PC-3 (cell line): ENCODE measurements at regions not wholly inside any gene's neighbourhood (a gene's known extent, or its start where the extent isn't known, plus 50 kb on each side); places are given as distances from the start of the nearest gene placed in this dataset.

ENCODE experiments used
- ATAC-seq: fragments of 200-7000 bp; cut with Tn5 transposase; 2 replicates; pipeline ENCODE4 v1.9.1; 2020; ENCODE audit warnings: mild to moderate bottlenecking, moderate library complexity
- BruUV-seq: library from RNA; stranded (reverse); fragments of 400-500 nt; replicated peaks from 2 replicates; lab custom pipeline; 2021; lab: Mats Ljungman, UMichigan
- CTCF ChIA-PET: fragments of 300-600 bp; sonication (Branson Sonifier 250); formaldehyde crosslinking; loops from one replicate; lab custom pipeline; 2022; ENCODE audit warnings: antibody characterized with exemption; lab: Charles Lee
- POLR2A ChIA-PET: fragments of 300-600 bp; sonication (Branson Sonifier 250); formaldehyde crosslinking; loops from one replicate; lab custom pipeline; 2022; ENCODE audit warnings: antibody characterized with exemption; ENCODE audit not compliant: unreplicated experiment; lab: Charles Lee
- DNase-seq: peaks from one replicate; pipeline ENCODE4 v3.0.0-alpha.2; 2015
- H2AFZ ChIP-seq: fragments of 300-600 bp; sonication (generic); 2 replicates; pipeline ENCODE4 v1.6.0; 2016; ENCODE audit warnings: antibody characterized with exemption, low read length
- H3F3A ChIP-seq: fragments of 300-600 bp; sonication (generic); one replicate; pipeline ENCODE4 v1.6.0; 2017; ENCODE audit warnings: antibody characterized with exemption, low read length, control low read depth, mild to moderate bottlenecking; ENCODE audit not compliant: unreplicated experiment
- H3K27ac ChIP-seq: fragments of 300-600 bp; sonication (generic); 2 replicates; pipeline ENCODE4 v1.5.1; 2016; ENCODE audit warnings: mild to moderate bottlenecking, low read length
- H3K27me3 ChIP-seq: fragments of 300-600 bp; sonication (generic); 2 replicates; pipeline ENCODE4 v1.6.1; 2016; ENCODE audit warnings: low read length, mixed read lengths
- H3K36me3 ChIP-seq: fragments of 300-600 bp; sonication (generic); 2 replicates; pipeline ENCODE4 v1.6.1; 2016; ENCODE audit warnings: low read depth, mixed run types, low read length, mixed read lengths
- H3K4me1 ChIP-seq: fragments of 300-600 bp; sonication (generic); 2 replicates; pipeline ENCODE4 v1.5.1; 2016; ENCODE audit warnings: low read length; ENCODE audit not compliant: insufficient read depth
- H3K4me2 ChIP-seq: fragments of 300-600 bp; sonication (generic); 2 replicates; pipeline ENCODE4 v1.6.0; 2016; ENCODE audit warnings: low read length
- H3K4me3 ChIP-seq: fragments of 300-600 bp; sonication (generic); 2 replicates; pipeline ENCODE4 v1.5.1; 2016; ENCODE audit warnings: mild to moderate bottlenecking, low read length, mixed read lengths
- H3K79me2 ChIP-seq: fragments of 300-600 bp; sonication (generic); 2 replicates; pipeline ENCODE4 v1.6.1; 2017; ENCODE audit warnings: low read length, mixed read lengths
- H3K9ac ChIP-seq: fragments of 300-600 bp; sonication (generic); 2 replicates; pipeline ENCODE4 v1.6.0; 2016; ENCODE audit warnings: mild to moderate bottlenecking, low read length
- H3K9me2 ChIP-seq: fragments of 300-600 bp; sonication (generic); replicated peaks from 2 replicates; pipeline ENCODE4 v1.6.1; 2016; ENCODE audit warnings: mixed run types, low read length, mixed read lengths
- H3K9me3 ChIP-seq: fragments of 300-600 bp; sonication (generic); 2 replicates; pipeline ENCODE4 v1.6.1; 2016; ENCODE audit warnings: low read length, mixed read lengths
- H4K20me1 ChIP-seq: fragments of 300-600 bp; sonication (generic); 2 replicates; pipeline ENCODE4 v1.6.1; 2016; ENCODE audit warnings: low read length, mixed read lengths
- EZH2 ChIP-seq: fragments of 300-600 bp; sonication (generic); IDR thresholded peaks from one replicate; pipeline ENCODE4 v1.6.1; 2017; ENCODE audit warnings: antibody characterized with exemption, mild to moderate bottlenecking, low read length; ENCODE audit not compliant: unreplicated experiment
- EZH2phosphoT487 ChIP-seq: fragments of 300-600 bp; sonication (generic); IDR thresholded peaks from 2 replicates; pipeline ENCODE4 v1.6.1; 2018; ENCODE audit warnings: mild to moderate bottlenecking, antibody characterized with exemption, low read length, borderline replicate concordance
- intact Hi-C: fragments of 100-400 bp; cut with micrococcal nuclease; formaldehyde crosslinking; loops from 2 replicates; pipeline ENCODE4 v1.9.0; 2023
- TF ChIP-seq, protein P1 (sequence below): fragments of 300-600 bp; sonication (generic); conservative IDR thresholded peaks from 2 replicates; pipeline ENCODE4 v1.5.1; 2017; ENCODE audit warnings: antibody characterized with exemption, low read depth, mild to moderate bottlenecking, low read length

DNA sequence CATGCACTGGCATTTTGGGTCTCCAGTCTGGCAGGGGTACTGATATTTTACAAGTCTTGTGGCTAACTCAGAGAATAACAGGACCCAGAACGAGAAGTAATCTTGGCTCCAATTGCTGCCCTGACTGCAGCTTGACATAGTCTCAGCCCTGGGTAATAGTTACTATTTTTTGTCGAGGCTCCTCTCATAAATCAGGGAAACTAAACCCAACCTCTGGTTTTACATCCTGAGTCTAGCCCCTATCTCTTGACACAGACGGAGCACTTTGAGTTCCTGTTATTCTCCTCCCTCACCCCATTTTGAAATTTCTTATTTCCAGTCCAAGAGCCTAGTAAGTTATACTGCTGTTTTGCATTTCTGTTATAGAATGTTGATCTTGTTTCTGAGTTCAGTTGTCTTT is 276.1 kb upstream of the GOLIM4 start:
- H3K4me3 ChIP-seq = no peak overlapping the region
- no TSS peak for BruUV-seq
- no peak overlapping the region for H2AFZ ChIP-seq
- ATAC-seq (no peak), DNase-seq (no peak)
- H3K27ac ChIP-seq = no peak overlapping the region
- no peaks in the 10 kb centered on the region for H4K20me1 ChIP-seq
- no peaks in the 10 kb centered on the region for H3K79me2 ChIP-seq
- CTCF ChIA-PET = no interaction called here
- POLR2A ChIA-PET = interaction anchor here (0.6 kb wide), 1 partner anchor 70 kb away, joined by 3 read pairs; no protein-coding TSS in a partner anchor
- no peak for TF ChIP-seq EZH2phosphoT487
- H3F3A ChIP-seq = no peaks in the 10 kb centered on the region
- no peaks in the 10 kb centered on the region for H3K4me1 ChIP-seq
- H3K36me3 ChIP-seq = no peaks in the 10 kb centered on the region
- H3K9me2 ChIP-seq = no peaks in the 10 kb centered on the region
- H3K9ac ChIP-seq = no peak overlapping the region
- H3K4me2 ChIP-seq = no peak overlapping the region
- no peaks in the 10 kb centered on the region for H3K27me3 ChIP-seq
- H3K9me3 ChIP-seq = no peaks in the 10 kb centered on the region
- intact Hi-C loops = no loop called here

DNA sequence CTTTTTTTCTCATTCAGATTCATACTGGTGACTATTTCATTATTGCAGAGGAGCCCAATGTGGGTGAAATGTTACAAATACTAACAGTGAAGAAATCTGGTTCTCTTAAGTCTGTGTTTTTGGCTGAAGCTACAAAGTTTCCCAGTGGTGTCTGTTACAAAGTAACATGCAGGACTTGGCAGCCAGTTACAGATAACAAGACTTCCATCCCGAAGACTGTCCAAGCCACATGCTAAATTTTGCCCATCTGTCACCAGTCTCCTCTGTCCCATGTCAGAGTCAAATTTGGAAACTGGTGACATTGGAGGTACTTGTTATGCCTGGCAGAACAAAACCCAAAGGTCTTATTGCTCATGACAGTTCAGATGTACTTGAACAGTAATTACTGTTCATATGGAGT is 269.2 kb upstream of the GOLIM4 start:
- no peaks in the 10 kb centered on the region for H3K36me3 ChIP-seq
- no peaks in the 10 kb centered on the region for H3K9me3 ChIP-seq
- no peak overlapping the region for H3K4me2 ChIP-seq
- H4K20me1 ChIP-seq = no peaks in the 10 kb centered on the region
- no peaks in the 10 kb centered on the region for H3K27me3 ChIP-seq
- DNase-seq (no peak), ATAC-seq (no peak)
- H2AFZ ChIP-seq = no peak overlapping the region
- H3K27ac ChIP-seq = no peak overlapping the region
- BruUV-seq = no TSS peak
- CTCF ChIA-PET = interaction anchor here (0.6 kb wide), 1 partner anchor 43 kb away, joined by 4 read pairs; no protein-coding TSS in a partner anchor
- H3K79me2 ChIP-seq = no peaks in the 10 kb centered on the region
- no peak for TF ChIP-seq EZH2
- H3K9ac ChIP-seq = no peak overlapping the region
- H3K4me3 ChIP-seq = no peak overlapping the region
- no peaks in the 10 kb centered on the region; the same call in 1 of the 2 replicates for H3K4me1 ChIP-seq
- intact Hi-C loops = no loop called here
- no peaks in the 10 kb centered on the region for H3K9me2 ChIP-seq
- POLR2A ChIA-PET = no interaction called here
- no peaks in the 10 kb centered on the region for H3F3A ChIP-seq

DNA sequence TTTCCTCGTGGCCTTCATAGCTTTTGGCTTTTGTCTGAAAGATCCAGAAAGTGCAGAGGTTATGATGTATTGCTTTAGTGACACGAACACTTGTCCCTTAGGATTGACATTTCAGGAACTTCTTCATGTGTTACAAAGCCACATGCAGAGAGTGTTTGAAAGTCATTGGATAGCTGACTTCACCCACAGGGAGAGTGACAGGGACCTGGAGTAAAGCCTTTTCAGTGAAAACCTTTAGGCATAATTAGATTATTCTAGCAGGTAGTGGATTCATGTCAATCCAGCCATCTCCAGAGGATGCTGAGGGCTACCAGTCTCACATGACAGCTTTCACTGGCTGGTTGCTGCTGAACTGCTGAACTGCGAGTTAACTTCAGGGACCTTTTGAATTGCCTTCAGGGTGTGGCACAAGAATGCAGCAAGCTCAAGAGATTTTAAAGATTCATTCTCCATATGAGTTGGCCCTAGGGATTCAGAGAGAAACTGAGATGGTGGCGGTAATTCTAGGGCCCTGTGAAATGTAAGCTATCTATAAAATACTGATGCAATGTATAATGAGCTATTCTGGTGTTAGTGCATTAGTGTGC is 267.0 kb upstream of the GOLIM4 start:
- ATAC-seq = no peak
- no peaks in the 10 kb centered on the region; the same call in 1 of the 2 replicates for H3K4me1 ChIP-seq
- POLR2A ChIA-PET = no interaction called here

More for the DNA sequence above, 267.0 kb upstream of the GOLIM4 start:
- H3K9me3 ChIP-seq = no peaks in the 10 kb centered on the region
- DNase-seq = no peak
- intact Hi-C loops = no loop called here
- CTCF ChIA-PET = no interaction called here
- no peak overlapping the region for H2AFZ ChIP-seq
- H3K4me2 ChIP-seq = no peak overlapping the region
- no peaks in the 10 kb centered on the region for H3K9me2 ChIP-seq
- no peaks in the 10 kb centered on the region for H3K27me3 ChIP-seq
- H4K20me1 ChIP-seq = no peaks in the 10 kb centered on the region
- no peak overlapping the region for H3K4me3 ChIP-seq
- H3K36me3 ChIP-seq = no peaks in the 10 kb centered on the region
- H3K79me2 ChIP-seq = no peaks in the 10 kb centered on the region
- TF ChIP-seq EZH2phosphoT487 (no peak), EZH2 (no peak)
- TF ChIP-seq, protein P1, sequence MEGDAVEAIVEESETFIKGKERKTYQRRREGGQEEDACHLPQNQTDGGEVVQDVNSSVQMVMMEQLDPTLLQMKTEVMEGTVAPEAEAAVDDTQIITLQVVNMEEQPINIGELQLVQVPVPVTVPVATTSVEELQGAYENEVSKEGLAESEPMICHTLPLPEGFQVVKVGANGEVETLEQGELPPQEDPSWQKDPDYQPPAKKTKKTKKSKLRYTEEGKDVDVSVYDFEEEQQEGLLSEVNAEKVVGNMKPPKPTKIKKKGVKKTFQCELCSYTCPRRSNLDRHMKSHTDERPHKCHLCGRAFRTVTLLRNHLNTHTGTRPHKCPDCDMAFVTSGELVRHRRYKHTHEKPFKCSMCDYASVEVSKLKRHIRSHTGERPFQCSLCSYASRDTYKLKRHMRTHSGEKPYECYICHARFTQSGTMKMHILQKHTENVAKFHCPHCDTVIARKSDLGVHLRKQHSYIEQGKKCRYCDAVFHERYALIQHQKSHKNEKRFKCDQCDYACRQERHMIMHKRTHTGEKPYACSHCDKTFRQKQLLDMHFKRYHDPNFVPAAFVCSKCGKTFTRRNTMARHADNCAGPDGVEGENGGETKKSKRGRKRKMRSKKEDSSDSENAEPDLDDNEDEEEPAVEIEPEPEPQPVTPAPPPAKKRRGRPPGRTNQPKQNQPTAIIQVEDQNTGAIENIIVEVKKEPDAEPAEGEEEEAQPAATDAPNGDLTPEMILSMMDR = no peak
- BruUV-seq = no TSS peak
- no peak overlapping the region for H3K27ac ChIP-seq
- H3F3A ChIP-seq = no peaks in the 10 kb centered on the region
- H3K9ac ChIP-seq = no peak overlapping the region
